ENCODE measurements at regions not wholly inside any gene's neighbourhood (a gene's known extent, or its start where the extent isn't known, plus 50 kb on each side); places are given as distances from the start of the nearest gene placed in this dataset.

- TF ChIP-seq CTCF (IDR thresholded peaks at IDR 0.05 in 2 of 3, conservative IDR thresholded peaks at IDR 0.05 in 1 of 3; ENCODE audit: insufficient read depth in 2 of 3, low read depth in 1 of 3, low read length in 3 of 3) (no peak), POLR2A (conservative IDR thresholded peaks at IDR 0.05) (no peak), DMBX1 (CRISPR knock-in tag; IDR thresholded peaks at IDR 0.05; ENCODE audit: borderline replicate concordance) (no peak), E4F1 (CRISPR knock-in tag; IDR thresholded peaks at IDR 0.05; ENCODE audit: borderline replicate concordance) (no peak), ZNF12 (CRISPR knock-in tag; IDR thresholded peaks at IDR 0.05) (no peak), ZNF24 (IDR thresholded peaks at IDR 0.05) (no peak), CREB1 (IDR thresholded peaks at IDR 0.05) (no peak), CREB1 (CRISPR knock-in tag; IDR thresholded peaks at IDR 0.05) (no peak), FOXA3 (CRISPR knock-in tag; conservative IDR thresholded peaks at IDR 0.05 in 1 of 2, IDR thresholded peaks at IDR 0.05 in 1 of 2) (no peak), ZNF280B (CRISPR knock-in tag; IDR thresholded peaks at IDR 0.05) (no peak), ZNF707 (CRISPR knock-in tag; conservative IDR thresholded peaks at IDR 0.05) (no peak), ZNF232 (CRISPR knock-in tag; IDR thresholded peaks at IDR 0.05) (no peak)
These were observed 391.1 kb downstream of the SI start for GRCh38 chr3:164687211-164687610.
